HCT116 (cell line): ENCODE measurements at regions not wholly inside any gene's neighbourhood (a gene's known extent, or its start where the extent isn't known, plus 50 kb on each side); places are given as distances from the start of the nearest gene placed in this dataset.

ENCODE experiments used
- ATAC-seq: fragments of 200-7000 bp; cut with Tn5 transposase; 2 replicates; pipeline ENCODE4 v1.9.1; 2020; ENCODE audit warnings: mild to moderate bottlenecking, moderate library complexity
- BruUV-seq: library from RNA; stranded (reverse); fragments of 400-500 nt; replicated peaks from 2 replicates; lab custom pipeline; 2021; lab: Mats Ljungman, UMichigan
- CTCF ChIA-PET: fragments of 300-600 bp; sonication (Branson Sonifier 250); formaldehyde crosslinking; loops from one replicate; lab custom pipeline; 2021; ENCODE audit warnings: antibody characterized with exemption; lab: Charles Lee
- POLR2A ChIA-PET: fragments of 300-600, 350-600 bp; sonication (Branson Sonifier 250); formaldehyde crosslinking; loops from one replicate; lab custom pipeline; 2021; ENCODE audit warnings: antibody characterized with exemption; lab: Charles Lee
- RAD21 ChIA-PET, 2 experiments: fragments of 300-600 bp; sonication (Branson Sonifier 250); formaldehyde crosslinking; loops; one replicate each; lab custom pipeline; 2023; ENCODE audit warnings: low total read pairs in 2 of 2; ENCODE audit not compliant: uncharacterized antibody in 2 of 2, unreplicated experiment in 2 of 2, low non-redundant PET in 1 of 2; lab: Charles Lee
- DNase-seq: peaks from one replicate; pipeline ENCODE4 v3.0.0-alpha.2; 2010; ENCODE audit warnings: low read depth, low spot score
- H2AFZ ChIP-seq: fragments of 200-600 bp; shearing (Covaris generic), sonication (generic); 2 replicates; pipeline ENCODE4 v1.6.1; 2017; ENCODE audit warnings: low read depth, mixed run types, mixed read lengths, antibody characterized with exemption, low read length; ENCODE audit not compliant: poor library complexity, severe bottlenecking
- H3K27ac ChIP-seq: 2 replicates; pipeline ENCODE4 v1.5.1; 2012; ENCODE audit warnings: low read depth, low read length
- H3K27me3 ChIP-seq: fragments of 200-600 bp; sonication (generic); 2 replicates; pipeline ENCODE4 v1.6.1; 2016; ENCODE audit warnings: mixed run types, low read length, mixed read lengths; ENCODE audit not compliant: insufficient read depth
- H3K36me3 ChIP-seq, 2 experiments: fragments of 200-500 bp in 1 of 2; fragments of 200-600 bp in 1 of 2; sonication (Bioruptor generic) in 1 of 2; sonication (generic) in 1 of 2; 2 replicates each; pipeline versions ENCODE4 v1.5.1 to v1.6.1; 2014 to 2016; ENCODE audit warnings: low read length in 2 of 2, inconsistent platforms in 1 of 2, mixed read lengths in 1 of 2, mixed run types in 1 of 2; ENCODE audit not compliant: insufficient read depth in 2 of 2, control insufficient read depth in 1 of 2
- H3K4me1 ChIP-seq, 2 experiments: fragments of 200-600 bp in 1 of 2; sonication (generic) in 1 of 2; 2 replicates each; pipeline versions ENCODE4 v1.5.1 to v1.6.1; 2012 to 2017; ENCODE audit warnings: low read length in 2 of 2, inconsistent platforms in 1 of 2, mild to moderate bottlenecking in 1 of 2, mixed read lengths in 1 of 2, mixed run types in 1 of 2, moderate library complexity in 1 of 2; ENCODE audit not compliant: insufficient read depth in 2 of 2, control insufficient read depth in 1 of 2
- H3K4me2 ChIP-seq: fragments of 200-600 bp; sonication (generic); 2 replicates; pipeline ENCODE4 v1.6.1; 2017; ENCODE audit warnings: mixed run types, low read length, mixed read lengths
- H3K4me3 ChIP-seq, 2 experiments: fragments of 200-600 bp in 1 of 2; sonication (generic) in 1 of 2; replicated peaks in 1 of 2; 2 replicates each; pipeline ENCODE4 v1.5.1; 2011 to 2016; ENCODE audit warnings: low read length in 2 of 2, control low read depth in 1 of 2, low read depth in 1 of 2, mild to moderate bottlenecking in 1 of 2, mixed read lengths in 1 of 2, mixed run types in 1 of 2
- H3K79me2 ChIP-seq: fragments of 200-600 bp; sonication (generic); 2 replicates; pipeline ENCODE4 v1.6.1; 2017; ENCODE audit warnings: mild to moderate bottlenecking, mixed run types, low read length, moderate library complexity, mixed read lengths; ENCODE audit not compliant: insufficient read depth
- H3K9ac ChIP-seq: fragments of 200-600 bp; sonication (generic); 2 replicates; pipeline ENCODE4 v1.6.1; 2016; ENCODE audit warnings: low read length, mixed read lengths
- H3K9me2 ChIP-seq: fragments of 200-600 bp; sonication (generic), shearing (Covaris generic); 2 replicates; pipeline ENCODE4 v1.6.1; 2017; ENCODE audit warnings: mixed run types, mild to moderate bottlenecking, moderate library complexity; ENCODE audit not compliant: insufficient read depth
- H3K9me3 ChIP-seq, 2 experiments: fragments of 200-500 bp in 1 of 2; fragments of 200-600 bp in 1 of 2; sonication (Bioruptor generic) in 1 of 2; sonication (generic) in 1 of 2; 2 replicates each; pipeline ENCODE4 v1.6.1; 2014 to 2017; ENCODE audit warnings: low read length in 2 of 2, mixed read lengths in 2 of 2, inconsistent platforms in 1 of 2, low read depth in 1 of 2, mild to moderate bottlenecking in 1 of 2, mixed run types in 1 of 2, moderate library complexity in 1 of 2; ENCODE audit not compliant: control insufficient read depth in 1 of 2, insufficient read depth in 1 of 2
- H4K20me1 ChIP-seq: fragments of 200-600 bp; sonication (generic), shearing (Covaris generic); 2 replicates; pipeline ENCODE4 v1.6.1; 2017; ENCODE audit warnings: mixed run types, mild to moderate bottlenecking, moderate library complexity; ENCODE audit not compliant: insufficient read depth
- CBX3 ChIP-seq: IDR thresholded peaks from 2 replicates; pipeline ENCODE4 v1.6.1; 2012; ENCODE audit warnings: low read depth
- CEBPB ChIP-seq: IDR thresholded peaks from 2 replicates; pipeline ENCODE4 v1.6.1; 2012; ENCODE audit warnings: low read depth
- CTCF ChIP-seq, 3 experiments: fragments of 200-600 bp in 1 of 3; sonication (generic) in 1 of 3; IDR thresholded peaks in 2 of 3; conservative IDR thresholded peaks in 1 of 3; 2 replicates each; pipeline ENCODE4 v1.5.1; 2012 to 2017; ENCODE audit warnings: low read depth in 2 of 3, low read length in 2 of 3, antibody characterized with exemption in 1 of 3, borderline replicate concordance in 1 of 3, control low read depth in 1 of 3, mild to moderate bottlenecking in 1 of 3, mixed read lengths in 1 of 3, mixed run types in 1 of 3, moderate library complexity in 1 of 3; ENCODE audit not compliant: insufficient read depth in 1 of 3
- EGR1 ChIP-seq: IDR thresholded peaks from 2 replicates; pipeline ENCODE4 v1.6.1; 2012; ENCODE audit warnings: low read depth
- ELF1 ChIP-seq: IDR thresholded peaks from 2 replicates; pipeline ENCODE4 v1.6.1; 2012; ENCODE audit warnings: low read depth, borderline replicate concordance
- EZH2 ChIP-seq: fragments of 200-600 bp; sonication (generic); IDR thresholded peaks from 2 replicates; pipeline ENCODE4 v1.6.1; 2017; ENCODE audit warnings: antibody characterized with exemption, mixed run types
- EZH2phosphoT487 ChIP-seq: fragments of 200-600 bp; IDR thresholded peaks from 2 replicates; pipeline ENCODE4 v1.6.1; 2018; ENCODE audit warnings: antibody characterized with exemption, borderline replicate concordance
- POLR2A ChIP-seq: IDR thresholded peaks from 2 replicates; pipeline ENCODE4 v1.7.0; 2011; ENCODE audit warnings: borderline replicate concordance; ENCODE audit not compliant: insufficient read depth, insufficient read length; ENCODE audit errors: extremely low read depth
- POLR2AphosphoS5 ChIP-seq: IDR thresholded peaks from 2 replicates; pipeline ENCODE4 v1.6.1; 2011; ENCODE audit warnings: mild to moderate bottlenecking, low read depth, low read length, moderate library complexity
- RAD21 ChIP-seq: IDR thresholded peaks from 2 replicates; pipeline ENCODE4 v1.6.1; 2012; ENCODE audit warnings: low read depth, mild to moderate bottlenecking
- REST ChIP-seq: IDR thresholded peaks from 2 replicates; pipeline ENCODE4 v1.6.1; 2012; ENCODE audit warnings: low read depth
- SIN3A ChIP-seq: IDR thresholded peaks from 2 replicates; pipeline ENCODE4 v1.6.1; 2012; ENCODE audit warnings: low read depth
- SP1 ChIP-seq: IDR thresholded peaks from 2 replicates; pipeline ENCODE4 v1.6.1; 2012; ENCODE audit warnings: low read depth
- SRF ChIP-seq: IDR thresholded peaks from 2 replicates; pipeline ENCODE4 v1.6.1; 2012; ENCODE audit warnings: low read depth
- TCF7L2 ChIP-seq: IDR thresholded peaks from 2 replicates; pipeline ENCODE4 v1.7.0; 2011; ENCODE audit warnings: borderline replicate concordance, inconsistent platforms; ENCODE audit not compliant: insufficient read depth, insufficient read length; ENCODE audit errors: extremely low read depth
- YY1 ChIP-seq: IDR thresholded peaks from 2 replicates; pipeline ENCODE4 v1.6.1; 2011; ENCODE audit warnings: low read length, low read depth, moderate library complexity, mild to moderate bottlenecking; ENCODE audit not compliant: insufficient replicate concordance; ENCODE audit errors: extremely low read depth
- ZFX ChIP-seq: fragments of 450-650 bp; IDR thresholded peaks from 2 replicates; pipeline ENCODE4 v1.6.1; 2017
- intact Hi-C: fragments of 100-400 bp; cut with micrococcal nuclease; formaldehyde crosslinking; loops from 2 replicates; pipeline ENCODE4 v1.10.0; 2022
- TF ChIP-seq, protein P1 (sequence below): IDR thresholded peaks from 2 replicates; pipeline ENCODE4 v1.6.1; 2012
- TF ChIP-seq, protein P2 (sequence below): IDR thresholded peaks from 2 replicates; pipeline ENCODE4 v1.6.1; 2012
- TF ChIP-seq, protein P3 (sequence below): IDR thresholded peaks from 2 replicates; pipeline ENCODE4 v1.6.1; 2011; ENCODE audit warnings: mild to moderate bottlenecking, low read length, moderate library complexity; ENCODE audit not compliant: insufficient replicate concordance; ENCODE audit errors: extremely low read depth

DNA sequence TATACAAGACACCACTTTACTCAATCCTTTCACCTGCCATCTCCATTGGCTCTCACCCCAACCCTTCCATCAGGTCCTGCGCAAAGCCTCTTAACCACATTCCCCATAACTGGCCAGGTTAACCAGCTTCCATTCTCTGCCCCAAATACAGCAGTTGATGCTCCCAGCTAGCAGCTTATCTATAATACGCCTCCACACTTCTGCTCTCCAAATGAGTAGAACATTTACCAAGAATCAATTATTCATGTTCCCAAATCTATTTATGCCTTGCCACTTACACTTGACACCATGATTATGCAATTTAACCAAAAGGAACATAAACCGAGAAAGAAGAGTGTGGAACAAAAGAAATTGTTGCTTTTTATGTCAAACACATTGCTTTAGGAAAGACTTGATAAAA is 103.7 kb upstream of the TPM1 start:
- no peaks in the 10 kb centered on the region for H3K9me2 ChIP-seq
- intact Hi-C loops, result no loop called here
- no peaks in the 10 kb centered on the region for H3K9me3 ChIP-seq
- no peak for TF ChIP-seq EZH2phosphoT487
- no peak for TF ChIP-seq POLR2A
- TF ChIP-seq REST, result no peak
- TF ChIP-seq ZFX, result no peak
- TF ChIP-seq RAD21, result no peak
- TF ChIP-seq POLR2AphosphoS5, result no peak
- TF ChIP-seq, protein P1, sequence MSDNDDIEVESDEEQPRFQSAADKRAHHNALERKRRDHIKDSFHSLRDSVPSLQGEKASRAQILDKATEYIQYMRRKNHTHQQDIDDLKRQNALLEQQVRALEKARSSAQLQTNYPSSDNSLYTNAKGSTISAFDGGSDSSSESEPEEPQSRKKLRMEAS, result no peak
- TF ChIP-seq CEBPB, result no peak
- TF ChIP-seq, protein P2, sequence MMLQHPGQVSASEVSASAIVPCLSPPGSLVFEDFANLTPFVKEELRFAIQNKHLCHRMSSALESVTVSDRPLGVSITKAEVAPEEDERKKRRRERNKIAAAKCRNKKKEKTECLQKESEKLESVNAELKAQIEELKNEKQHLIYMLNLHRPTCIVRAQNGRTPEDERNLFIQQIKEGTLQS, result no peak
- TF ChIP-seq EZH2, result no peak
- no peak for TF ChIP-seq ELF1
- TF ChIP-seq, protein P3, sequence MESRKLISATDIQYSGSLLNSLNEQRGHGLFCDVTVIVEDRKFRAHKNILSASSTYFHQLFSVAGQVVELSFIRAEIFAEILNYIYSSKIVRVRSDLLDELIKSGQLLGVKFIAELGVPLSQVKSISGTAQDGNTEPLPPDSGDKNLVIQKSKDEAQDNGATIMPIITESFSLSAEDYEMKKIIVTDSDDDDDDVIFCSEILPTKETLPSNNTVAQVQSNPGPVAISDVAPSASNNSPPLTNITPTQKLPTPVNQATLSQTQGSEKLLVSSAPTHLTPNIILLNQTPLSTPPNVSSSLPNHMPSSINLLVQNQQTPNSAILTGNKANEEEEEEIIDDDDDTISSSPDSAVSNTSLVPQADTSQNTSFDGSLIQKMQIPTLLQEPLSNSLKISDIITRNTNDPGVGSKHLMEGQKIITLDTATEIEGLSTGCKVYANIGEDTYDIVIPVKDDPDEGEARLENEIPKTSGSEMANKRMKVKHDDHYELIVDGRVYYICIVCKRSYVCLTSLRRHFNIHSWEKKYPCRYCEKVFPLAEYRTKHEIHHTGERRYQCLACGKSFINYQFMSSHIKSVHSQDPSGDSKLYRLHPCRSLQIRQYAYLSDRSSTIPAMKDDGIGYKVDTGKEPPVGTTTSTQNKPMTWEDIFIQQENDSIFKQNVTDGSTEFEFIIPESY, result no peak
- no peak for TF ChIP-seq TCF7L2
- no peak for TF ChIP-seq SIN3A
- TF ChIP-seq CTCF (IDR thresholded peaks at IDR 0.05 in 2 of 3, conservative IDR thresholded peaks at IDR 0.05 in 1 of 3; ENCODE audit: borderline replicate concordance in 1 of 3, insufficient read depth in 1 of 3, low read depth in 2 of 3, low read length in 2 of 3), result no peak
- TF ChIP-seq SRF, result no peak
- no peak for TF ChIP-seq SP1
- no peak for TF ChIP-seq YY1
- no peak for TF ChIP-seq EGR1
- no peak for TF ChIP-seq CBX3
- TF ChIP-seq, all 23 proteins: peak for 0
- ATAC-seq (no peak), DNase-seq (no peak)
- H4K20me1 ChIP-seq, result no peaks in the 10 kb centered on the region
- no peaks in the 10 kb centered on the region for H3K79me2 ChIP-seq
- H3K4me2 ChIP-seq, result no peak overlapping the region
- no peak overlapping the region for H3K4me3 ChIP-seq
- no peaks in the 10 kb centered on the region for H3K27me3 ChIP-seq
- ChIA-PET POLR2A (no interaction called here), CTCF (no interaction called here), RAD21 (no interaction called here)
- no peaks in the 10 kb centered on the region for H3K36me3 ChIP-seq
- no peak overlapping the region for H3K27ac ChIP-seq
- H3K9ac ChIP-seq, result no peak overlapping the region
- no peak overlapping the region for H2AFZ ChIP-seq
- no TSS peak for BruUV-seq
- H3K4me1 ChIP-seq, result peaks cover 0 to 14% of the 10 kb centered on the region in 2 experiments; a peak in 1 of 4 replicates
